Dedifferentiated amniotic fluid mesenchymal stem cell (primary cell): ENCODE measurements at regions not wholly inside any gene's neighbourhood (a gene's known extent, or its start where the extent isn't known, plus 50 kb on each side); places are given as distances from the start of the nearest gene placed in this dataset.
"Not testable (repeated sequence)": the region's sequence is repeated elsewhere in the genome, so short reads cannot be mapped to it uniquely, and the experiment has no call there.

ENCODE experiments used
- DNase-seq: peaks from one replicate; pipeline ENCODE4 v3.0.0-alpha.2; 2016; ENCODE audit errors: extremely low spot score

- DNase-seq: no peak
These were observed 72.7 kb upstream of the NALF2 start for GRCh38 chrX:69431420-69431819.

DNA sequence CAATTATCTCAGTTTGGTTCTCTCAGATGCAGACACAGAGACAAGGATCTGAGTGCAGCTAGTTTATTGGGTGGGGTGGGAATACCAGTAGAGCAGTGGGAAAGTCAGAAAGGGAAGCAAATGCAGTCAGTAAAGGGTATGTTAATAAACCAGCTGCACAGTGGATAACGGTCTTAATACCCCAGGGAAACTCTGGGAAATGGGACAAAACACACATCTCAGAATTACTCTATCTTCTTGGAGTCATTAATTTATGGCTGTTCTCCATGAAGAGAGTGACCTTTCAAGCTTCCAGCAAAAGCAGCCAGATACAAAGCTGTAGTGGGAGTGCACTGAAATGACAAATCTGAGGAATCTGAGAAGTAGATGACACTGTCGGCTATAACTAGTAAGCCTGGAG is 73.3 kb upstream of the NALF2 start:
- DNase-seq: no peak

- no peak for DNase-seq
These were observed 74.6 kb upstream of the NALF2 start for GRCh38 chrX:69429339-69430015.

DNA sequence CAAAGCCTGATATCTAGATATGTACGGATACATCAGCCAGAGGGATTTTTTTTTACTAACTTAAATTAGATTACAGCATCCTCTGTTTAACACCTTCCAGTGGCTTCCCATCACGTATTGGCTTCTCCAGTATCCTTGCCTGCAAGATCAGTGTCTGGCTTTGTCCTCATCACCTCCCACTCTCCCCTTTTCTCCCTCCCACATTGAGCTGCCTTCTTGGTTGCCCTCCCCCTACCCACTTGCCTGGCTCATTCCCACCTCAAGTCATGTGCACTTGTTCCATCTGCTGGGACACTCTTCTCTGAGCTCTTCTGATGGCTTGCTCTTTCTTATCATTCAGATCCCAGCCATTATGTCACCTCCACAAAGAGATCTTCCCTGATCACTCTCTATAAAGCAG is 75.9 kb upstream of the NALF2 start:
- DNase-seq: no peak

- no peak for DNase-seq
These were observed 79.2 kb upstream of the NALF2 start for GRCh38 chrX:69424910-69425309.

- no peak for DNase-seq
These were observed 80.0 kb upstream of the NALF2 start for GRCh38 chrX:69424161-69424560.

GRCh38 chrX:69422208-69422607 is 81.9 kb upstream of the NALF2 start:
- not testable (repeated sequence) for DNase-seq

- no peak for DNase-seq
These were observed 88.4 kb upstream of the NALF2 start for GRCh38 chrX:69415698-69416097.

- DNase-seq: no peak
These were observed 91.5 kb upstream of the NALF2 start for GRCh38 chrX:69412661-69413060.

- DNase-seq: no peak
These were observed 105.2 kb upstream of the NALF2 start for GRCh38 chrX:69398881-69399280.

- DNase-seq: no peak
These were observed 107.2 kb upstream of the NALF2 start for GRCh38 chrX:69396916-69397315.

DNA sequence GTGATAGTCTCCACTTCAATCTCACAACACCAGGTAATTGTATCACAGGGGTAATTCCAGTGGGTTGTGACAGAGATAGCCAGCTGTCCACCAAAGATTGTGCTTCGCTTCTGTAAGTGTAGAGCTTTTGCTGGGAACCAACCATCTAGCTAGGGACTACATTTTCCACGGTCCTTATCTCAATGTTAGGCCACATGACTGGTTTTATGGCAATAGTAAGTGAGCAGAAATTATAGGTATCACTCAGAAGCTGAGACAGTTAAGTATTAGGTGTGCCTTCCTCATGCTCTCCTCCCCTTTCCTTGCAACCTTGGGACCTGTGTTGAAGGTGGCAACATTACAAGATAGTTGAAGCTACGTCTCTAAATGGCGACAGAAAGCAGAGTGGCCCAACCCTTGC is 108.8 kb upstream of the NALF2 start:
- no peak for DNase-seq

DNA sequence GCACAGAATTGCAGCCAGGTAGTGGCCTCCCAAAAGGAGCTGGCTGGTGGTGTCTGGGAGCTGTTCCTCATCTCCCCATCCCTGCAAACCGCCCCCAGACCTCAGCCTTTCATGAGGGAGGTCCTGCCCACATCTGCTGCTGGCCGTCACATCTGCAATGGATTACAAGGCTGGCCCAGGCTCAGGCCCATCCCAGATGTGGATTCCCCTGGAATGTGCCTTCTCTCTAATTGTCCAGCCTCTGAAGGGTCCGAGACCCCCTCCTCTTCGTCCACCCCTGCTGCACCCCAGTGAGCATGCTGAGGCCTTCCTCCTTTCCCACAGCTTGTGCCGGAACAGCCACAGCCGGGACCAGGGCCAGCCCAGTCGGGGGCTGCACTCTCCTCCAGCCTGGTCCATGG is 115.0 kb upstream of the NALF2 start:
- no peak for DNase-seq

DNA sequence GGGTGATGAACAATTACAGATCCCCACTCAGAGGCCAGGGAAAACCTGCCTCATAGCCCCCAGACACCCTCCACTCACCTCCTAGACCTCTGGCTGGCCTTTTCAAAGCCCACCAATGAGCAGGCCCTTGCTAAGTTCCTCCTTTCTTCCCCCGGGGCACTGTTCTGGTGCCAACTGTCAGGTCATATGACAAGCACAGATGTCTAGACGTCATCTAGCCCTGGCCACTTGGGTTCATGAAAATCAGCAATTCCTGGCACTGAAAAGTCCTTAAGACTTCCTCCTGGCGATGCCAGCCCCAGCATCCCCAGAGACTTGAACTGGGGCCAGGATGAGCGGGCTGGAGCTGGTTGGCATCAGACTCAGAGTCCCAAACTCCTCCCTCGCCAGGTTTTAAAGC is 115.6 kb upstream of the NALF2 start:
- DNase-seq: no peak

- no peak for DNase-seq
These were observed 116.3 kb upstream of the NALF2 start for GRCh38 chrX:69387567-69388487.

- DNase-seq: no peak
These were observed 117.4 kb upstream of the NALF2 start for GRCh38 chrX:69386681-69387080.

DNA sequence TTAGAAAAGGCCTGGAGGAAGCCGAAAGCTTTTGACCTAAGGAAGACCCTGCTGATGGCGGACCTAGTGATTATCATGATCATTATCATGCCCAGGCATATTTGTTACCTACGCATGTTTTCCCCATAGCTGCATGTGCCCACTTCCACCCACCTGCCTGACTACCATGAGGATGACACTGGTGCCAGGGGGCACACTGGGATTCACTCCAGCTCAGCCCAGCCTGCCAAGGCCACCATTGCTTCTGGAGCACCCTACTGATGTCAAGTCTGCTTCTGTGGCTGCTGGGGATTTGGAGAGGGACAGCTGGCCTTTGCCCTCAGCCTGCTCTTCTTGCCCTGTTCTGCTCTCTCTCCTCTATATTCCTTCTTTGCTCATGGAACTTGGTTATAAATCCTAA is 124.7 kb upstream of the NALF2 start:
- no peak for DNase-seq

- no peak for DNase-seq
These were observed 129.6 kb upstream of the NALF2 start for GRCh38 chrX:69374569-69374968.

DNA sequence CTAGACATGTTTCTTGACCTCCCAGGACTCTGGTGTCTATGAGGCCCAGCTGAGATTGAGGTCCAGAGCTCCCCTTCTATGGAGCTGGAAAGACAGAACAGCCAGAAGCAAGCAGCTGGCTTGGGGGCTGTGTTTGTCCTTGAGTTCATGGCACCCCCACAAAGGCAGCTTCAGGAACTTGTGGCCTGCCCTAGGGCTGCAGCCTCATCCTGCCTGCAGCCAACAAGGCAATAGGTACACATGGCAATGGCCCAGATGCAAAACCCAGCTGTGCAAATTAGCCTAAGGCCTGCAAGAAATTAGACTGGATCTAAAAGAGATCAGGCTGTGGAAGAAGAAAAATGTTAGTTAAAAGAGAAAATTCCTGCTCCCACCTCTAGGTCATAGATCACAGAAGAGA is 131.7 kb upstream of the NALF2 start:
- no peak for DNase-seq

DNA sequence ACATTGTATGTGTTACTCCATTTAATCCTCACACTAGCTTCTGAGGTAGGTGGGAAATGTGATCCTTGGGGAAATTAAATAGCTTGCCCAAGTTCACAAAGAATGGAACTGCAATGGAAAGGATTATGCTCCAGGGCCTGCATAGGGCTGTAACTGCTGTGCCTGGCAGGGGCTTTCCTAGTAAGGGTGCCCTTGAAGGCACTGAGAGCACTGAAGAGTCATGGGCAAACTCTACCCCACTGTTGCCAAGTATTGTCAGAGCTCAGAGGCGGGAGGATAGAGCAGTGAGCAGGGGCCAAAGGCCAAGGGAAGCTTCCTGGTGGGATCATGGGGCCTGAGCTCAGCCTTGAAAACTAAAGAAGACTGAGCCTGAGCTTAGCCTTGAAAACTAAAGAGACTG is 133.0 kb upstream of the NALF2 start:
- no peak for DNase-seq

GRCh38 chrX:69369999-69370398 is 134.1 kb upstream of the NALF2 start:
- DNase-seq: no peak

- no peak for DNase-seq
These were observed 137.9 kb upstream of the NALF2 start for GRCh38 chrX:69366183-69366582.

- no peak for DNase-seq
These were observed 138.4 kb upstream of the NALF2 start for GRCh38 chrX:69365755-69366154.
